T-helper 2 cell (primary cell): ENCODE measurements at regions not wholly inside any gene's neighbourhood (a gene's known extent, or its start where the extent isn't known, plus 50 kb on each side); places are given as distances from the start of the nearest gene placed in this dataset.
"Not testable (repeated sequence)": the region's sequence is repeated elsewhere in the genome, so short reads cannot be mapped to it uniquely, and the experiment has no call there.

ENCODE experiments used
- DNase-seq, 5 experiments: peaks; one replicate each; pipeline versions ENCODE4 v3.0.0 to v3.0.0-alpha.2; 2012 to 2022

DNA sequence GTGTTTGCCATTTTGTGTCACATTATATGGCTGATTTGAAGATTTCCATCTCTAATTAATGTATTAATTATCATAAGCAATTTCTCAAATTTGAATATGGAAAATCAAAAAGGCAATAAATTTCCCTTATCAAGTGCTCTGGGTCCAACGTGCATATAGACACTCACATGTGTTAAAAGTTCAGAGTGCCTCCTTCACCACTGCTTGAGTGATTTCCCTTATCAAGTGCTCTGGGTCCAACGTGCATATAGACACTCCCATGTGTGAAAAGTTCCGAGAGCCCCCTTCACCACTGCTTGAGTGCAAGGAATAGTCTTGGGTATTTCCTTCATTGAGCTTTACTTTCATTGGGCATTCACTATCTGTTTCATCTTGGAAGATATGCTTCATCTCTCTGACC is 421.0 kb upstream of the ZNF717 start:
- no peak for DNase-seq

DNA sequence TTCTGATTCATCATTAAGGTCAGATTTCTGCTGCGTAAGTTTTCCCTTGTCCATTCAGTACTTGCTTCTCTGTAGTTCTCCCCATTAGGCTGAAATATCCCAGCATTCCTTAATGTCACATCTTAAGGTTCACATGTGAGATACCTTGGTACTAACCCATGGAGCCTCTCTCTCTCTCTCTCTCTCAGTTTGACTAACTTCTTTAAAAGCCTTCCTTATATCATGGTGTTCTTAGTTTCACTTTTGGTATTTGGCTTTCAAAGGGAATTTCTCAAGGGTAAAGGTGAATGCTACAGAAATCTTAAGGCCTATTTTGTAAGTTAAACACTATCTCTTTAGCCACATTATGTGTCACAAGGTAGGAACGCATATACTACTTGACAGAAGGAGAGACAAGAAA is 427.3 kb upstream of the ZNF717 start:
- no peak for DNase-seq

DNA sequence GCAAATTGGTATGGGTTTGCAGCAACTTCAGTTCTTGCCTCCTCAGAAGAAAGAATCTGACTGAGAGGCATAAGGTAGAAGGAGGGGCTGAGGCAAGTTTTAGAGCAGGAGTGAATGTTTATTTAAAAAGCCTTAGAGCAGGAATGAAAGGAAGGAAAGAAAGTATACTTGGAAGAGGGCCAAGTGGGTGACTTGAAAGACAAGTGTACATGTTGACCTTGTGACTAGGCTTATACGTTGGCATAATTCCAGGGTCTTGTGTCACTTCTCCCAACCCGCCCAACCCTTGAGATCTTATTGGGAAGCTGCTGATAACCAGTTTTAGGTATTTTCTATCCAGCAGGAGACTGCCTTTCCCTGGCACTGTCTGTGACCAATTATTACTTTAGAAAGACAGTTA is 436.9 kb upstream of the ZNF717 start:
- no peak for DNase-seq

DNA sequence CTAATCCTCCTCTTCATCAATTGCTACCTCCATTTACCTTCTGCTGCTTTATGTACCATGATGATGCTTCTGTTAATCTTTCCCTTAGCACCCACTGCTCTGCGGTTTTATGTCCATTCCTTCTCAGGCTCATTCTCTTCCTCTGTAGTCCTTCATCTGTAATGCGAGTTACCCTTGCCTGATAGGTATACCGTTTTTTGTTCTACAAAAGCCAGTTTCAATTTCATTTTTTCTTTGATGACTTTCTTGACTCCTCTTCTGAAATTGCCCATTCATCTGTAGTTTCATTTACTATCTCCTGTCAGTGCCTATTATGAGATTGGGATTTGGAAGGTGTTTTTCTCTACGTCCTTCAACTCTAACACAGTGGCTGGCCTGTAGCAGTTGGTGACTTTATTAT is 445.9 kb upstream of the ZNF717 start:
- no peak for DNase-seq

DNA sequence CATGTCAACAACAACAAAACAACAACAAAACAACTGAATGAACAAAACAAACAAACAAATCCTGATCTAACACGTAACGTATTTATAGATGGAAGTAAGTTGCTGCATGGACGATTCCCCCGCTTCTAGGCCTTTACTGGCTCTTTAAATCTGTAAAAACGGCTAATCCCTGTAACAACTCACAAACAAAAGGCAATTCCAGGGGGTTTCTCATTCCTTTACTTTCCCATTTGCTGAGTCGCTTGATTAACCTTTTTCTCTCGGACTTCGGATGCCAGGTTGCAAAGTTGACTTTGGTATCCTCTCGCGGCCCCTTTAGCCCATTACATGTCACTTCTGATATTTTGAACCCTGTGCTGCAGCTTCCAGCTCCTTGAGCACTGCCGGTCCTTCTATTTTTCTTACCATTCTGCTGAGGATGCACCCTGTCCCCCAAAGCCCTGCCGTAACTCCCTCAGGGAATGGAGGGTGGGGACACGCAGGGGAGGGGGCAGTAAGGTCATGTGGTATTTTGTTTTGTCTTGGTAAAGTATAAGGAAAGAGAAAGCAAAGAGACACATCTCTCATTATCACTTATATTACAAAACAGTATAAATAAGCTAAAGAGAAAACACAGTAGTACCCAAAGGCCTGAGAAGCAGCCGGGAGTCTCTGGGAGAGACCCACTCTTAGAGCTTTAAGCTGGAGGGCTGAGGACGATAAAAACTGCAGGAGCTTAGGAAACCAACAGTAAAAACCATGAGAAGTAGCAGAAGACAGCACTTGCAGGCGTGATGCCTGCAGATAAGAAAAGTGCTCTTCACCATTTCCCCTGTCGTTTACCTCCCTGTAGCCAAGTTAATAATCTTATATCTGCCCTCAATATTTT is 457.8 kb upstream of the ZNF717 start:
- DNase-seq: no peak

DNA sequence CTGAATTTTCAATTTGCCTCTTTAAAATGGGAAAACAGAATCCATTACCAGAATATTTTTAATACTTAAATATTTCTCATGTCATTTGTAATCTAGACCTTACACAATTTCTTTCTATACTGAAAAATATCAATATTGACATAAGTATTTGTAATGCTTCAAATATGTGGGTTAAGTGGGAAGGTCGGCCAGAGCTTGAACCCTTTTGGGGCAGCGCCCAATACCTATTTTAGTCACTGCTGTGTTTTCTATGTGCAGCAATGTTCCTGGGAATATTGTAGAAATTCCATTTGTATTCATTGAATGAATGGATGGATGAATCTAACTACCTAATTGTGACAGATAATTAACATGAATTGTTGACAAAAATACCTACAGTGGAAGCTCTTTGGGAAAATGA is 459.7 kb upstream of the ZNF717 start:
- DNase-seq: no peak

DNA sequence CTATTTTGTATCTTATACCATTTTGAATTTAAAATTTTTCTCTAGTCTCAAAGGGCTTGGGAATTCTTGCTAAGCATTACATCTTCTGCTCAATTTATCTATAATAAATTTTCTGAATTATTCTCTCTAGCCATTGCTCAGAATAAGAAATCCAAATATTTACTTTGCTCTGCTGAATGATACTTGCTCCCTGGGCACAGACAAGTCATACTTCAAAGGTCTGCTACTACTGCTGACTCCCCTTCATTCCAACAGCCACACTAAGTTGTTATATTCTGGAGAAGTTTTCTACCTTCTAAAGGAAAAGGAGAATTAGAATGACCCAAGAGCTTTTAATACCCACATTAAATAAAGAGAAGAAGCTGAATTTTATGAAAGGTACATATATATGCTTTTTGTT is 460.3 kb upstream of the ZNF717 start:
- DNase-seq: no peak

DNA sequence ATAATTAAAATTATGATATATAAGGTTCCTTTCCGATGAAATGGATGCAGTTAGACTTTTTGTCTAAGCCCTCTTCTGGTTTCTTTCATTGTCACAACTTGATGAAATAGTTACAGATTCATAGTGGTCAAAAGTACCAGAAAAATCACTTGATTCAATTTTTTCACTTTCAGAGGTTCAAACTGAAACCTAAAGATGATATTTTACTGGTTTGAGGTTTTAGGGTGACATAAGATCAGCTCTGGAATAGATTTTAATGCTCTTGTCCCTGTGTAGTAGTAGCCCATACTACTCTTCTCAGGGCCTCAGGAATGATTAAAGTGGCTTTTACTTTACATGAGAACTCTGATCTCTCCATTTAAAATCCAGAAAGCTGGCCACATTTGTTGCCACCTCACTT is 479.1 kb upstream of the ZNF717 start:
- no peak for DNase-seq

DNA sequence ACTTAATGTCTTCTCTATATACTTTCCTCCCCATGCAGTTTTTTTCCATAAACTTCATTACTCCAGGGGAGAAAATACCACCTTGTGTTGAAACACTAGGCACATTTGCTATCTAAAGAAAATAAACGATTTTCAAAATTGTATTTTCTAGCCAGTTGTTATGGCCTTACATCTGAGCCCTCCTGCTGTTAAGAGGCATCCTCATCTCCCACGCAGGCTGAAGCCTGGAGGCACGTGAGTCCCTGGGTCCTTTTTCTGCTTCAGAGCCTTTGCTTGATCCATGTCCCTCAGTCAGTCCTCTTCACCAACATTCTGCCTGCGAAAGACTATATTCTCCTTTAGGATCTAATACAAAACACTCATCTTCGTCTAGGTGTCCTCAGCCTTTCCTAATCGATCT is 479.6 kb upstream of the ZNF717 start:
- DNase-seq: no peak

DNA sequence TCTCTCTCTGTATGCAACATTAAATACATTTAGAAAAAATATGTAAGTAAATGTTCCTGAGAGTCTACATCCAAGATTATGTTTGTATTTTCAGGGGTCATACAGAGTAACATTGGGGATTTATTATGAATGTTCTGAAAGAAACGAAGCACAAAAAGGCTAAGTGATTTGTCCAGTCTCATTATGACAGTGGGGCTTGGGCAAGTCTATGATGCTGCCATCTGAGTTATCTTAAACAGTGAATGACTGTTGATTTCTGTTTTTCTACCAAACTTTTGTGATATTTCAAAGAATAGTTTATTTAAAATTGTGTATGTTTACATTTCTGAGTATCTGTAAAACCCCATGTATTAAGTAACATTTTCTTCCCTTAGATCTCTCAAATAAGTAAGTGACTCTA is 481.2 kb upstream of the ZNF717 start:
- DNase-seq: no peak

DNA sequence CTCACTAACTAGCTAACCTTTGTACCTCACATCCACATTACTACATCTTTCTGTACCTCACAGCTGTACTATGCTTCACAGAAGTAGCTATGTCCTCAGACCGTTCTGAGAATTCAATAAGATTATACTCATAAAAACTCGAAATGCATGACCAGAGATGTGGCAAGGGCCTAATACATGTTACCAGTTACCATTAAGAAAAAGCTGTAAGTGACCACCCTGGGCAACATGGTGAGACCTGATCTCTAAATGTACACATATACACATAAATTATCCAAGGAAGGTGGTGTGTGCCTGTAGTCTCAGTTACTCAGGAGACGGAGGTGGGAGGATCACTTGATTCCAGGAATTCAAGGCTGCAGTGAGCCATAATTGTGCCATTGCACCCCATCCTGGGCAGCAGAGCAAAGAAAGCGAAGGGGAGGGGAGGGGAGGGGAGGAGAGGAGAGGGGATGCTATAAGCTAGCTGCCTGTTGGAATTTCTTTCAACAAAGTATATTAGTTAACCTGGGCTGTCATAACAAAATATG is 482.6 kb upstream of the ZNF717 start:
- DNase-seq: no peak

DNA sequence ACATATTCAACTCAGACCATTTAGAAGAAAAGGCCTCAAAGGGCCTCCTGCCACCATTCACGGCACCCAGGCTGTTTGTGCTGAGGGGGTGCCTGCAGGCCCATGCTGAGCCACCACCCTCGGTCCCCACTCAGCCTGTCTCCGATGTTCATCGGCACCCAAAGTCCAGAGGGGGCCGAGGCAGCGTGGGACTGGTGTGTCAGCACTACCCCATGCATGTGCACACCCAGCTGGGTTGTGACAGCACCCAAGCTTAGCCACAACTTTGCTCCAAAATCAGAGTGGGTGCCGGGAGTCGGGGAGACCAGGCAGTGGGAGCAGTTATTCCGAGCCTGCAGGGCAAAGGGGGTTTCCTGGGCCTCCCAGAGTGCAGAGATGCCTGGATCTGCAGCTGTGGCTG is 508.5 kb upstream of the ZNF717 start:
- no peak for DNase-seq

DNA sequence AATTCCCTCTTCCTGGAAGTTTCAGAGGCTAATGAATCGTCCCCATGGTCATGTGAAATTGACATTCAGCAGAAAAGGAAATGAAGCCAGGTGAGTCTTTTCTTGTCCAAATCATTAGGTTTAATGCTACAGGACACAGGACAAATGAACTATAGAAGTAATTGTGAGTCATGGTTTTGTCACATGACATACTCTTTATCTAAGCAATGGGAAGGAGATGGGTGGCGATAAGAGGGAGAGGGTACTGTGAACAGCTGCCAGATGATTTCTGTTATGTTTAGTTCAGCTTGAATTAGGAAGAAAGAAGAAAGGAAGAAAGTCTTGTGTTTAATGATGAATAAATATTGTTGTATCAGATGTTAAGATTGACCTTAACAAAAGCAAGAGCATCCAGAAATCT is 515.4 kb upstream of the ZNF717 start:
- no peak for DNase-seq

DNA sequence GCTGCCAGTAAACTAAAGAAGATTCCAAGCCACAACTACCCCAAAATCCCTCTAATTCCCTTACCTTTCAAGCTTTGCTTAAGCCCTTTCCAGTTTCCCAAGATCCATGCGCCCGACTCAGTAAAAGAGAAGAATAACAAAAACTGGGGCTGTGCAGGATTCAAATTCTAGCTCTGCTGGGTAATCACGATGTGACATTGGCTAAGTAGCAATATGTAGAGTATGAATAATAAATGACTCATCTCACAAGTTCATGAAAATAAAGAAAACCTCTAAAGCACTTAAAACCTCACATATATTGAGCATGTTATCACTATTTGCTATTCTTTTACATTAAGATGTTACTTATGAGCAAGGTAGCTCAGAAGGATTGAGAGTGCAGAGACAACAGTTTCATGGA is 522.2 kb upstream of the ZNF717 start:
- DNase-seq: no peak

DNA sequence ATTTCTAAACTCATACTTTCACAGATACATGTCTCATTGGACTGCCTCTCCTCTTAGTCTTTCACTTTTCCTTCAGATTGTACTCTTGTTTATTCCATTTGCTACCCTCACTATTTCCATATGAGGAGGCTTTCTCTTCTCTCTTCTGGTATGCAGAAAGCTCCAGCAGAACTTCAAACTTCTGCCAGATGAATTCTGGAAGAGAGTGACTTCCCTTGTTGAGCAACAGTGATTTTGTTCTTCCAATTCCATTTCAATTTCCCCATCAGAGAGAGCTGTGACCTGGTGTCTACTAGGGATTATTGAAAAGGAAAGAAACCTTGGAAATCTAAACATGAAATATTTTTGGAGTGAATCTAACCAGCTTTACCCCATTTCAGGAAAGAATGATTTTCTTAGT is 523.2 kb upstream of the ZNF717 start:
- DNase-seq: no peak

DNA sequence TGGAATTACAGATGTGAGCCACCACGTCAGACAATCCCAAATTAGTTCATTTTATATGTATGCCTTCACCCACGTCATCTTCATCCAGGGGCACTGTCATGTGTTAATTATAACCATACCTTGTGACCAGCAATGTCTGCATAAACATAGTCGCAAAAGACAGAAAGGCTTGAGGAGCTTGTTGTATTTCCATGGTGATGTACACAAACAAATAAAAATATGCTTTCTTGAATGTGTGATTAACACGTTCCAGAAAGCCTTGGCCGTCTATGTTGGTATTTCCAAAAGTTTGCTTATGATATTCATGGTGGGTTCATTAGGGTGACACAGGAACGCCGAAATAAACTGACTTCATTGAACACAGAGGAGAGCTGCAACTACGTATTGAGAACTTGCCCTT is 524.7 kb upstream of the ZNF717 start:
- no peak for DNase-seq

DNA sequence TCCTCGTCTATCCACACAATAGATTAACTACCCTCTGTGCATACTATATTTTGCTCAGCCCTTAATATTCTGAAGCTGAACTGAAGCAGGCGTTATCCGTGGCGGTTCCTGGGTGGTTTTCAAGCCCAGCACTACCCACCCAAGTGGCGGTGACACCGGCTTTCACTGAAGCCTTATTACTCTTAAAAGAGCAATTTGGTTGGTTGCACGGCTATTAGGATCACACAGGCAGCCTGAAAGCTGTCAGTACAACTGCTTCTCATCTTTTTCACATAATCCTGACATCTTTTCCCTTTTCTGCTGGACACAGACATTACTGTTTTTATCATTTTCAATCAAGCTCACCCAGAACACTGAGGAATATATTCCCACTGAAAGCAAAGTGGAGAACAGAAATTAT is 525.3 kb upstream of the ZNF717 start:
- no peak for DNase-seq

DNA sequence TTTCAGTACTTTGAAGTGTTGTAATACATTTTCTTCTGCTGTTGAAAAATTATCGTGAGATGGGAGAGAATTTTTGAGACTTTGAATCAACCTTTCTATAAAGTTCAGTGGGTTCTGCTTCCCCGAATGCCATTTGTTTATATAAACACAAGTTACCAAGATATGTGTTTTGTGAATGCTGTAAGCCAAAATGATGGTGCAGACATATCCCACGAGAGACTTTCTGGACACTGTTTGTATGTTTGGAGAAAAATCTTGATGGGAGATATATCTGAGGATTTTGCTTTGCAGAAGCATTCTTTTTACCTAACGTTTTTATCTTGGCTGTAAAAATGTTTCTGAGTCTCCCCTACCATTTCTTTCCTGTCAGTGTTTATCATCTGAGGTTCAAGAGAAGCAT is 526.6 kb upstream of the ZNF717 start:
- no peak for DNase-seq

DNA sequence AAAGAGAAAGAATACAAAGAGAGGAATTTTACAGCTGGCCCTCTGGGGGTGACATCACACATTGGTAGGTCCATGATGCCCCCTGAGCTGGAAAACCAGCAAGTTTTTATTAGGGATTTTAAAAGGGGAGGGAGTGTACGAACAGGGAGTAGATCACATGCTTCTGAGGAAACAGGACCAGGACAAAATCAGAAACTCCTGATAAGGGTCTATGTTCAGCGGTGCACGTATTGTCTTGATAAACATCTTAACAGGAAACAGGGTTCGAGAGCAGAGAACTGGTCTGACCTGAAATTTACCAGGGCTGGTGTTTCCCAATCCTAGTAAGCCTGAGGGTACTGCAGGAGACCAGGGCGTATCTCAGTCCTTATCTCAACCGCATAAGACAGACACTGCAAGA is 530.6 kb upstream of the ZNF717 start:
- DNase-seq: not testable (repeated sequence)

DNA sequence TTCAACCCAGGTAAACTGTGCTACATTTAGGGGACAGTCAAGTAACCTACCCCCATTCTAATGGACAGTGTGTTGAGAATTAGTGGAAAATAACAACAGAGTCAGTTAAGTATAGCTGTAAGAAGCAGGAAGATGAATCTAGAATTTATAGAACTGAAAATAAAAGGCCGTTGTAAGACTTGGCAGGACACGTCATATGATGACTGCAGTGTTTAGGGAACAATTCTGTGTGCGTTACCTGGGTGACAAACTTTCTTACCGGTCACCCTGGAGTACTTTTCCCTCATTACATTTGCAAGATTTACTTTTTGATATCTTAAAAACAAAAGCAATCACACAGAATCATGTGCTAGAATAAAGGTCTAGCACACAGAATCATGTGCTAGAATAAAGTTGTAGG is 536.3 kb upstream of the ZNF717 start:
- DNase-seq: no peak

DNA sequence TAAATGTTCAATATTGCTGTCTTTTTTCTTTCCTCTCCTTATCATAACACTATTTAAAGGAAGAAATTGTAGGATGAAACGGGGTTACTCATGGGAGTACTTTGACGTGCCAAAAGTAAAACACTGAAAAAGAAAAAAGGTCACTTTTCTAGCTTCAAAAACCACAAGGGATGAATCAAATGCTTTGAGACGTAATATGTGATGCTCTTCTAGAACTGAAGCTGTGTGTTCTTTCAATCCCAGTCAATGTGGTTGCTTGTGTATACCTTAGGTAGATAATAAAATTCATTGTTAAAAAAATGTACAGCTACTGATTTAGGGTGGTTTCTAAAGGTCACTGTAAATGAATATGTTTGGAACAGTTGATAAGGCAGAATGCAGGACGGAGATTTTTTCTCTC is 538.8 kb upstream of the ZNF717 start:
- no peak for DNase-seq

DNA sequence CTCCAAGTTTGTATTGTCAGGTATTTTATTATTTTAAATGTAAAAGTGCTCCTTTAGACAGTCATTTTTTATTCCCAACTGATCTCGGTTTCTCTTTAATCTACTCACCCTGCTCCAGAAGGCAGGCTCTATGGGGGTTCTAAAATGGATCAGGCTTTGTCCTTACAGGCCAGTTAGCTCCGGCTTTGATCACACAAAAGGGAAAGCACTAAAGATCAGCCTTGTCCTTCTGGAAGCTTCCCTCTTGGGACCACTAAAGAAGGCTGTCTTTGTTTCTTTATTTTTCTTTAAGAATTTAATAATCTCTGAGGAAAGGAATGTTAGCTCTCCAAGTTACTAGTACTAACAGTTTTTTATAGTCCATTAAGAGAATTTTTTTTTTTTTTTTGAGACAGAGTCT is 560.5 kb upstream of the ZNF717 start:
- DNase-seq: no peak

DNA sequence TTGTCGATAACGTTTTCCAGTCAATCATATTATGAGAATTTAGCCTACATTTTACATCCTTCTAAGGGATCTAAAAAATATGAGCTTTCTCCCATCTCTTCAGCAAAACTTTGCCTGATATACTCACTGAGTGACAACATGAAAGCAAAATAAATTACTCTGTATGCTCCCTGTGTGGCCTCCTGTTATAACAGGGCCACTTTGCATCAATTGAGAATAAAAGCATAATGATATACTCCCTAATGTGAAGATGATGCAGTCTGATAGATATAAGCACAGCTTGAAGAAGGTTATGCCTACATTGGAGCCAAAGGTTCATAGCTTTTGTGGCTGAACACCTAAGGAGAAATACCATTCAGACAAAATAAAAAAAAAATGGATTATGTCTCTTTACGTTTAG is 561.3 kb upstream of the ZNF717 start:
- no peak for DNase-seq

DNA sequence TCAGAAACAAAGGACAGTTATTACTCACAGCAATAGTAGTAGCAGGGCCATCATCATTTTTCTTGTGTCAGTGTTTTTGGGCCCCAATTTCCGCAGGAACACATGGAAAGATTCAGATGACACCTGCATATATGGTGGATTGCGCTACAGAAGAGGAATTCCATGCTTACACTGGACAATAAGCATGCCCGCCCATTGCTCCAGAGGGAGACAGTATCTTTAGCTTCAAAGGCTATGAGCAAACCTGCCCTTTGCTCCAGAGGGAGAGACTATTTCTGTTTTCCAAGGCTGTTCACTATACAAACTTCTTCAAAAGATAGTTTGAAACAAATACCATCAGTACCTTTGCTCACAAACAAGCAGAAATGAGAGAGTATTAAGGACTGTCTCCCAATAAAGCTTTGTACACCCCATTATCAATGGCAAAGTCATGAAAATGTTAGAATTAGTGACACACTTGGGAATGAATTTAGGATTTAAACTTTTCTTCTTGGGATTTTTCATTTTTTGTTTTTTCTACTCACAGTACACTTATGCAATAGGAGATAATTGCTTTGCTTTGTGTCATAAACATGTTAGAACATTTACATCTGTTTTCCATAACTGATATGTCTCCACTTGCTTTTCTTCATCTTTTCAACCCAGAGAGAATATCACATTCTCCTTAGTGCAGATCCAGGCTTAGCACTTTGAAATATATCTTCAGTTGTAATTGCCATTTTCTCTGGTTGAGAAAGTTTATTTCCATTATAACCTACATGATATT is 564.5 kb upstream of the ZNF717 start:
- no peak for DNase-seq
